NCI-H510A treated with DMSO at 0.1 percent for 48 hours (cell line): ENCODE measurements at regions not wholly inside any gene's neighbourhood (a gene's known extent, or its start where the extent isn't known, plus 50 kb on each side); places are given as distances from the start of the nearest gene placed in this dataset.
A peak's percentile ranks its signal among the peaks of the same experiment; 100 is the strongest.

Source experiments
- DNase-seq: peaks from one replicate; lab custom pipeline; 2025; lab: John Stamatoyannopoulos, UW

DNA sequence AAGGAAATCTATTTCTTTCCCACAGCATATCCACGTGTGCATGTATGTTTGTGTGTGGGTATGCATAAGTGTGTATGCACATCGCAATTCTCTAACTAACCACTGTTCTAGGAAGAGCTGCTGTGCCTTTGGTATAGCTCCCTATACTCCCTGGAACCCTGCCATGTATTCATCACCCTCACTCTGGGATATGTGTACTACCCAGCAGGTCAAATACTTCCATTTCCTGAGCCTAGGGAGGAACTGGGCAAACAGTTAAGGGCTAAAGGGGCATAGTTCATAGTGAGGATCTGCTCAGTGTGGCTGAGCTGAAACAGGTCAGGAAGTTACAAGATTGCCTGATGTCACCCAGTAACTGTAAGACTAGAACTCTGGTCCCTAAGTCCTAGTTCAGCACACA is 260.4 kb downstream of the RPLP1 start:
- no peak for DNase-seq

- DNase-seq = peak; percentile 26
These were observed 261.3 kb downstream of the RPLP1 start for GRCh38 chr15:69713726-69714559.

GRCh38 chr15:69715210-69715609 is 262.6 kb downstream of the RPLP1 start:
- DNase-seq = no peak

DNA sequence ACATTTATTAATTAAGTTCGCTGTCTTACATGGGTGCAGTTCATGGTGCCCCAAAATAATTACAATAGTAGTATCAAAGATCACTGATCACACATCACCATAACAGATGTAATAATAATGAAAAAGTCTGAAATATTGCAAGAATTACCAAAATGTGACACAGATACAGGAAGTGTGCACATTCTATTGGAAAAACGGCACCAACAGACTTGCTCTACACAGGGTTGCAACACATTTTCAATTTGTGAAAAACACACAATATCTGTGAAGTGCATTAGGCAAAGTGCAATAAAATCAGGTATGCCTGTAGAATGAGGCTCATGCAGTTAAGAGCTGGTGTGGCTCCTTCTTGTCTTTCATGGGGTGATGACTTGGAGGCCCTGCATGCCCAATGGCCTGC is 265.8 kb downstream of the RPLP1 start:
- no peak for DNase-seq

DNA sequence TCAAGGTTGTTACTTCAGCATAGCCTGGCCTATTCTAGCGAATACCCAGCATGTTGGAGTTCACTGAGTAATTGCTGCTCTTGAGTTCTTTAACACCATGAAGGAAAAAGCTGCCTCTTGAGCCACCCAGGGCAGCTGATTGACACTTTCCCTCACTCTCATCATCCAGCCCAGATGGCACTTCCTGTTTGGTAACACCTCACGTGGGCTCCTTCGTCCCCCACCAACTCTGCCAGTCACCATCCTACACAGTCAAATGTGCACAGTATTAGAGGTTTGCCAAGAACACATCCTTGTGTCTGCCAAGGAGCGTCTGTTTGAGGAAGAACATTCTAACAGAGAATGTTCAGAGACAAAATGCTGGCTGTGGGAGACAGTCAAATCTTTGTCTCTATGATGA is 266.3 kb downstream of the RPLP1 start:
- peak; percentile 25 for DNase-seq

DNA sequence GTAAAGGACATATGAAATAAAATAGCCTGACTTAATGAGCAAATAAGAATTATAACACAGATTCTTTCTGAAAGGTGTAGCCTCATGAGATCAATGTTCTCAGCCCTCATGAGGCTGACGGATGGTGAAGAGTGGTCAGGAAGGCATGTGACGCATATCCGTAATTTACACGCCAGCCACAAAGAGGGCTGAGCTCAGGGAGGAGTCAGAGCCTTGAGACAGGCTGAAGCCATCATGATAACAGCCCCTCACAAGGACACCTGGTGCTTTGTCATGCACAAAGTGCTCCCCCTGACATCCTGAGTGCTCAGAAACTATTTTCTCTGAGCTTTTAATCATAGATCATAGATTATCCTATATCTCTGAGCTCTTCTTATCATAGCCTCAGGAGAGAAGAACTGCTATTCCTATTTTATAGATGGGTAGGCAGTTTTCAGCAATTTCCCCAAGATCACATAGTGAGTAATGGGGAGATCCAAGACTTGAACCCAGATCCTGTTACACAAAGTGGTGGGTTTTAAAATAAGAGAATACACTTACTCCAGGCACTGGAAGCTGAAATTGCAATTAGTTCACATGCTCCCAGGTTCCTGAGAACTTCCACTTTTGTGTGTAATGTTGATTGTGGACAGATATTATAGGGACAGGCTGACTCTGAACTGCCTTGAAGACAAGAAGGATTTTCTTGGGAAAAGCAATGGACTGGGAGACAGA is 267.1 kb downstream of the RPLP1 start:
- DNase-seq = no peak

GRCh38 chr15:69720536-69720935 is 267.9 kb downstream of the RPLP1 start:
- DNase-seq = no peak

DNA sequence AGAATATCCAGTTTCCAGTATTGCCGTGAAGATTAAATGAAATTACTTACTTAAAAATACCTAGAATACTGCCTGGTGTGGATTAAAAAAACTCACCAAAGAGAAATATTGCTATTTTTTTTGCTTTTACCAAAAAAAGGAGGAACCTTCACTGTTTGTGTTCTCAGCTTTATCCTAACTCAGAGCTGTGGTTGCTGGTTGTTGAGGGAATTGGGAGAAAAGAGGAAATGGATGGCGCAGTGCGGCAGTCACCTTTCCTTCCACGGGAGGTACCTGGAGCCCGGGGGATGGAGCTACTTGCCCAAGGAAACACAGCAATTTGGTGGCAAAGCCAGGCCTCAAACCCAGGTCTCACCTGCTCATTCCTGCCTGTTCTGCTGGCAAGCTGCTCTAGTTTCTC is 270.3 kb downstream of the RPLP1 start:
- DNase-seq = no peak

- peak; percentile 14 for DNase-seq
These were observed 270.9 kb downstream of the RPLP1 start for GRCh38 chr15:69723404-69724096.

DNA sequence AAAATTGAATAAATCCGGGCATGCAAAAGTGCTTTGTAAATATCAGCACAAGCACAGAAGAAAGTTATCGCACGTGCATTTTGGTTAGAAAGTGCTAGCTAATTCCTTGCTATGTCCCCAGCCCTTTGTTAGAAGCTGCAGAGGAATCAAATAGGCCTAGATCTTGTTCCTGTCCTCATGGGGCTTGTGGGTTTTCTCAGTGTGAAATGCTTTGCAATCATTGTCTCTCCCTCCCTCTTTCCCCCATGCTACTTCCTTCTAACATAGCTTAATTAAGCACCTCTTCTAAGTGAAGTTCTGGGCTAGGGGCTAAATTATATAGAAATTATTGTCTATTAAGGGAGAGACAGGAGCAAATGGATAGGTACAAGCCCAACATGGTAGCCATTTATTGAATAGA is 271.7 kb downstream of the RPLP1 start:
- no peak for DNase-seq

DNA sequence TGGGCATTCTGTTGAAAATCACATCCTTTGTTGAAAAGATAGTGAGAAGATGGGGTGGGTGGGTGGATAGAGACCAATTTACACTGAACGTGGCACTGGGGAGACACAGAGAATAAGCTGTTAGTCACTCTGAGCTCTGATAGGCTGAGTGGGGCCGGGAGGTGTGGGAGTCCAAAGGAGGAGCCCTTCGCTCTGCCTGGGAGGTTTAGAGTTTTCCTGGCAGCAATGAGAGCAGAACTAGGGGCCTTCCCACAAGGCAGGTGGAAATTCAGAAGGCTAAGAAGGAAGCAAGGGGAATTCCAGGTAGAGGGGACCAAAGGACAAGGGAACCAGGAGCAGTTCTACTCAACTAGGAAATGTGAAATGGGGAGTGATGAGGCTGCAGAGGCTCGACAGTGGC is 272.7 kb downstream of the RPLP1 start:
- DNase-seq = no peak

DNA sequence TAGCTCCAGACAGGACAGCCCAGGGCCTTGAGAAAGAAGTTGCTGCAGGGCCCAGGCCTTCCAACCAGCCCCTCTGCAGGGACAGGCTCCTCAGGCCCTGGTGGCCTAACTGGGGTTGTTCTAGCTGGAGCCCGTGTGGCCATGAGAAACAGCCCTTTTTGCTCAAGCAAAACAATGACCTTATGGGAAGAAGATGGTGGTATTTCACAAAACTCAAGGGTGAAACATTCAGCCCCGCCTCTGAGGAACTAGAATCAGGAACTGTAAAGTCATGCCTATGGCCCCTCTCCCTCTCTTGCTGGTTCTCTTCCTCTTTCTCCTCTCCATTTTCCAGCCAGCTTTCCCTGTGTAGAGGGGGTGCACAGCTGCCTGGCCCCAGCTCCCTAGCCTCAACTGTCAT is 273.3 kb downstream of the RPLP1 start:
- DNase-seq = no peak

DNA sequence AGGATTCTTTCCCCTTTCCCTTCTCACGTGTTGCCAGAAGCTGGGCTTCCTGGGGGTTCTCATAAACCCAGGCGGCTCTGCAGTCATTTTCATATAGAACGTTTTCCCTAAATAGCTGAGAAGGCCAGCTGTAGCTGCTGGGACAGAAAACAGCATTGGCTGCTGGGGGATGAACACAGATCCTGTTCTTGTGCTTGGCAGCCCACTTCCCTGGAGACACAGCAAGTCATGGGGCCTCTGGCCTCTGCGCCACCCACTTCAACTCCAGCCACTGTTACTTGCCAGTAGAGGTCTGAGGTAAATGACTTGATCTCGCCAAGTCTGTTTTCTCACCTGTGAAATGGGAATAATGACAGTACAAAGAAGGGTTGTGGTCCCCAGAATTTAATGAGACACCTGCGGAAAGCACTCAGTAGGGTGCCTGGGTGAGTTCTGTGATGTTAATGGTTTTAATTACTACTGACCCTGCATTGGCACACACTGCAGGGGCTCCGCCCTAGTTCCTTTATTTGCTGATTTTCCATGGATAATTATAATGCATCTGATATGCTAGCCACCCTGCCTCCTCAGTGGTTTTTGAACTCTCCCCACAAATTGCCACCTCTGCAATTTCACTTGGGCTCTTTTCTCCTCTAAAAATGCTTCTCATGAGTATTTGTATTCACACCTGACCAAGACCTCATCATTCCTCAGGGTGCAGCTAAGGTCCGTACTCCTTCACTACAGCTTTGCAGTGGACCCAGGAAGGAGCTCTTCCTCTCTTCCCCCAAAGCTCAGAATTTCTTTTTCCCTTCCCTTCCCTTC is 274.7 kb downstream of the RPLP1 start:
- no peak for DNase-seq

DNA sequence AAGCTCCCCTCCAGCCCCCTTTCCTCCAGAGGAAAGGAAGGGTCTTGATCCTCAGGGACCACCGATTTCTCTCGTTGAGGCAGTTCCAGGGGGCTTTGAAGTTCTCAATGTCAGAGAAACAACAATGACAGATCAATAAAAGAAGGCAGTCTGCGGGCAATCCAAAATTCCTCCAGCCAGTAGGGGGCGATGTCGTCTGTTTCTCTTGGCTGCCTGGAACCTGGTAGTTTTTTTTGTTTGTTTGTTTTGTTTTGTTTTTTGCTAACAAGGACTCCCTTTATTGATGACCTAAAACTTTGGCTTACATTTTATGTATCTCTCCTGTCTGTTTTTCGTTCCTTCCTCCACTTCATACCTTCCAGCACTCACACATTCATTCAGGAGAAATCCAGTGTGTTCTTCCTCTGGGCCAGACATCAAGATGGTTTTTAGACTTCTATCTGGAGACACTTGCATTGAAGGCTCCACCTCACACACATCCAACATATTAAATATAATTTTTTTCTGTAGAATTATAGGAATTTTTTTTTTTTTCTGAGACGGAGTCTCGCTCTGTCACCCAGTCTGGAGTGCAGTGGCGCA is 276.6 kb downstream of the RPLP1 start:
- DNase-seq = no peak

DNA sequence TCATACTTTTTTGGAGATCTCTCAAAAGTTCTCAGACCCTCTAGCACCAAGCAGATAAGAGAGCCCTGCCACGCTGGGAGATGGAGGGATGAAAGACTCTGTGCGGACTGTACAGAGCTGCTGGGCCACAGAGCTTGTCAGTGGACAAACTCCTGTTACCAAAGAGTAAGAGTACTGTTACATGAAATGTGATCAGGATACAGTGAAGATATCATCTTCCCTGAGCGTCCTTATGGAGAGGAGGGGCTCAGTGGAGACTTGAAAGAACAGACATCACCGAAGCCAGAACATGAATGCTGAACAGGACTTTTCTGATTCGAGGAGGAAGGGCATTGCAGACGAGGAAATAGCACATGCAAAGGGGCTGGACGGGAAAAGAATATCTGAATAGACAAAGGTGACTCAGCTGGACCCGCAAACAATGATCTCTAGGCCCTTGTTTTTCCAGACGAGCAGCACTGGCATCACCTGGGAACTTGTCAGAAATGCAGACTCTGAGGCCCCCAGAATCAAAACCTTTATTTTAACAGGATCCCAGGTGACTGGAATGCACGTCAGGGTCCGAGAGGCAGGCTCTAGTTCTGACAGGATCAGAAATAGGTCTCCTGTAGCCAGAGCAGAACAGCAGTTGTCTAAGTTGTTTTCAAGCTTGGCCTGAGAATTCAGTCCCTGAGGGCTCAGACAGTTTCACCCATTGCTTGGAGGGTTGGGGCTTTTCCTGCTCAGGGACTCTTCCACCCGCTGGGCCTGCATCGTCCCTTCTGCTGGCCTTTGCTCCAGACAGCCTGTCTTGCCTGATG is 277.9 kb downstream of the RPLP1 start:
- peak; percentile 28 for DNase-seq

GRCh38 chr15:69731081-69731330 is 278.4 kb downstream of the RPLP1 start:
- DNase-seq = no peak

- DNase-seq = no peak
These were observed 279.0 kb downstream of the RPLP1 start for GRCh38 chr15:69731581-69731980.

DNA sequence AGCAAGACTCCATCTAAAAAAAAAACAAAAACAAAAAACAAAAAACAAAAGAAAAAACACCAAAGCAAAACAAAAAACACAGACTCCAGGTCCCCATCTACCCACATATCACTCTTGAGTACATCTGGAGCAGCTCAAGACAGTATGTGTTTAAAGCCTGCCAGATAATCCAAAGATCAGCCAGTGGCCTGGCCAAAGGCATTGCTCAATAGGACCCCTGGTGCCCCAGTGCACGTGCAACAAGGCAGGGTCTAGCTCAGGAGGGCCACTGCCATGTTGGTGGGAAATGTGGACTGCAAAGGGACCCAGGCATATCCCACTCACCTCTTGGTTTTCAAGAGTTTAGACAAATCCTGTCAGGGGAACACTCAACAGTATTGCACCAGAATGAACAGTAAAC is 279.5 kb downstream of the RPLP1 start:
- DNase-seq = no peak

DNA sequence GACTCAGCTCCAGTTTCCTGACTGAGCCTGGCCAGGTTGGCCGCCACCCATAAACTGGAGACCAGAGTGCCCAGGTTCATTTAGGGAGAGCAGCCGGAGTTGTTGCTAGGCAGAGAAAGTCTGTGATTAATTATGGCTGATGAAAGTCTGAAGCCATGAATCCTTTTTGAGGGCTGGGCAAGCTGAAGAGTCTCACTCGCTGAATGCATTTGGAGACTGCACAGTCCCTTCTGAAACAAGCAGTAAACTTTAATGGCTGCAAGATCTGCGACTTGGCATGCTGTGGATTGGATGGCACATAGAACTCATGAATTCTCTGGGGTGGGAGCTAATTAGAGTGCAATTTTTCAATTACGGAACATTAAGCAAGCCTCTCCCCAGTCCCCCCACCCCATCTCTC is 282.1 kb downstream of the RPLP1 start:
- no peak for DNase-seq

DNA sequence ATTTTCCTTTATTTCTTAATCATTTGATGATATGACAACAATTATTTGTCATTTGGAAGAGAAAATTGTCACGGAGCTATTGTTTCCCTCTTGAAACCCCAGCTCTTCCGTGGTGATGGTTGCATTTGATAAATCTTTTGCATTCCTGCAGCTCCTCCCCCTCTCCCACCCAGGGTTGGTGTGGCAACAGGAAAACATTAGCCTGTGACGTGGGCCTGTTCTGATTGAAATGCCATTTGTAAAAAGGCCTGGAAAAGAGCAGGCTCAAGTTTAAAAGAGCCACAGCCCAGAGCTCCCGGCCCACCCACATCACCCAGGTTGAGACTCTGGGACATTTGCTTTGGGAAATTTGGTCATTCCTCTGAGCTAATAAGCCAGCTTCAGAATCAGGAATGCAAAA is 282.5 kb downstream of the RPLP1 start:
- DNase-seq = no peak

- DNase-seq = no peak
These were observed 283.5 kb downstream of the RPLP1 start for GRCh38 chr15:69736161-69736560.
